ENCODE measurements at regions not wholly inside any gene's neighbourhood (a gene's known extent, or its start where the extent isn't known, plus 50 kb on each side); places are given as distances from the start of the nearest gene placed in this dataset.

DNA sequence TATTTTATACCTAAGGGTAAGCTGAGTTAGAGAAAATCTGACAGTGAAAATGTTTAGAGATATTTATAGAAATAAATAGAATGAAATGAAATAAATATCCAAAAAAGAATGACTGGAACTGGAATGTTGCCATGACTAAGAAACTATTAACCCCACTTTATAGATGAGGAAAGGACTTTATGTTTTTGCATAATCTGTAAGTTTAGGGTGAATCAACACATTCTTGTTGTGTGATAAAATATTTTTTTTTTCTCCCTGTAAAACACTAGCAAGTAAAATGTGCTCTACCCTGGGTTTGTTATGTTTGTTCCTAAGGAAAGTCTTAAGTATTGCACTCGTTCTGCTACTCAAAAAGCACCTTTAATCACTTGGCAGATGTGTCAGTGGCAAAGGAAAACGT lies 83.8 kb upstream of the KL start:
- Histone ChIP-seq H3K36me3 (ENCODE audit: control insufficient read depth in 2 of 3, insufficient read depth in 3 of 3, low read length in 3 of 3) (no peaks in the 10 kb centered on the region), H3K4me1 (ENCODE audit: control insufficient read depth in 2 of 2, insufficient read depth in 2 of 2, low read length in 2 of 2) (no peaks in the 10 kb centered on the region), H3K4me3 (ENCODE audit: low read length) (no peak overlapping the region), H3K27me3 (ENCODE audit: control insufficient read depth in 2 of 2, insufficient read depth in 2 of 2, low read length in 2 of 2) (no peaks in the 10 kb centered on the region), H3K27ac (ENCODE audit: low read depth, low read length) (no peak overlapping the region), H3K9me3 (ENCODE audit: control insufficient read depth in 2 of 3, low read length in 3 of 3) (no peaks in the 10 kb centered on the region)
- Mint-ChIP-seq H3K4me1 (no peaks in the 10 kb centered on the region), H3K4me3 (no peak overlapping the region), H3K36me3 (peaks cover 0 to 3% (median 0%) of the 10 kb centered on the region in 5 donors), H3K27ac (no peak overlapping the region), H3K27me3 (peaks cover 17 to 35% (median 30%) of the 10 kb centered on the region in 5 donors), H3K9me3 (peaks cover 0 to 17% (median 4%) of the 10 kb centered on the region in 11 donors)
- ATAC-seq (no peak), DNase-seq (no peak)
- ChIA-PET CTCF (no interaction called here), POLR2A (no interaction called here)
- intact Hi-C loops (cut with micrococcal nuclease): no loop called here

- peaks cover 0 to 16% (median 4%) of the 10 kb centered on the region in 11 donors for H3K9me3 Mint-ChIP-seq
- peaks cover 0 to 15% (median 5%) of the 10 kb centered on the region in 7 donors for H3K4me1 Mint-ChIP-seq
- Histone ChIP-seq H3K9me3 (ENCODE audit: control insufficient read depth in 2 of 3, low read length in 3 of 3) (no peaks in the 10 kb centered on the region), H3K27ac (ENCODE audit: low read depth, low read length) (no peak overlapping the region), H3K27me3 (ENCODE audit: control insufficient read depth in 2 of 2, insufficient read depth in 2 of 2, low read length in 2 of 2) (no peaks in the 10 kb centered on the region), H3K4me3 (ENCODE audit: low read length) (no peak overlapping the region), H3K36me3 (ENCODE audit: control insufficient read depth in 2 of 3, insufficient read depth in 3 of 3, low read length in 3 of 3) (no peaks in the 10 kb centered on the region), H3K4me1 (ENCODE audit: control insufficient read depth in 2 of 2, insufficient read depth in 2 of 2, low read length in 2 of 2) (no peaks in the 10 kb centered on the region)
- ChIA-PET CTCF (no interaction called here), POLR2A (no interaction called here)
- intact Hi-C loops (cut with micrococcal nuclease): no loop called here
- H3K27me3 Mint-ChIP-seq: peaks cover 17 to 35% (median 23%) of the 10 kb centered on the region in 5 donors
- H3K4me3 Mint-ChIP-seq: no peak overlapping the region
- peaks cover 0 to 3% (median 0%) of the 10 kb centered on the region in 5 donors for H3K36me3 Mint-ChIP-seq
- no peak for ATAC-seq
- H3K27ac Mint-ChIP-seq: no peak overlapping the region
- DNase-seq: no peak
Observed at GRCh38 chr13:32936716-32937115, 79.5 kb upstream of the KL start.

GRCh38 chr13:32938314-32938713 lies 77.9 kb upstream of the KL start:
- Mint-ChIP-seq H3K4me3 (no peak overlapping the region), H3K36me3 (no peaks in the 10 kb centered on the region), H3K27me3 (peaks cover 9 to 29% (median 19%) of the 10 kb centered on the region in 5 donors), H3K9me3 (peaks cover 0 to 12% (median 0%) of the 10 kb centered on the region in 11 donors), H3K27ac (no peak overlapping the region), H3K4me1 (peaks cover 0 to 18% (median 5%) of the 10 kb centered on the region in 7 donors)
- ATAC-seq: no peak
- POLR2A ChIA-PET: no interaction called here
- Histone ChIP-seq H3K36me3 (ENCODE audit: control insufficient read depth in 2 of 3, insufficient read depth in 3 of 3, low read length in 3 of 3) (no peaks in the 10 kb centered on the region), H3K27me3 (ENCODE audit: control insufficient read depth in 2 of 2, insufficient read depth in 2 of 2, low read length in 2 of 2) (no peaks in the 10 kb centered on the region), H3K4me3 (ENCODE audit: low read length) (no peak overlapping the region), H3K9me3 (ENCODE audit: control insufficient read depth in 2 of 3, low read length in 3 of 3) (no peaks in the 10 kb centered on the region), H3K27ac (ENCODE audit: low read depth, low read length) (no peak overlapping the region), H3K4me1 (ENCODE audit: control insufficient read depth in 2 of 2, insufficient read depth in 2 of 2, low read length in 2 of 2) (no peaks in the 10 kb centered on the region)
- CTCF ChIA-PET: no interaction called here
- DNase-seq: no peak
- intact Hi-C loops (cut with micrococcal nuclease): no loop called here

DNA sequence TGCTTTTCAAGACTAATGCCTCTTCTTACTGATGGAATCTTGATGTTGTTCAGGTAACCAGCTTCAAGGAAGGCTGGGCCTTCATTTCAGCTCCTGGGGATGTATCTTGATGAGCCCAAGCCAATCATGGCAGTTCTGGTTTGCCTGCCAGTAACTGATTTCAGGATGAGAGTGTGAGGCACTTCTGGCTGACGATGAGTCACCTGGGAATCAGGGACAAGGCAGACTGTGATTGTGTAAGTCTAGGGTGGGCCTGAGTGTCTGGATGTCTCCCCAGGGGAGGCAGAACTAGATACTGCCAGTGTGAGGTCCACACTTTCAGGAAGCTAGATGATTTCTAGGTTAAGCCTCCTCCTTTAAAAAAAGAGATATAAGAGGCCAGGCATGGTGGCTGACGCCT lies 77.3 kb upstream of the KL start:
- no peak overlapping the region for H3K4me3 Mint-ChIP-seq
- H3K4me3 ChIP-seq (ENCODE audit: low read length): no peak overlapping the region
- H3K36me3 ChIP-seq (ENCODE audit: control insufficient read depth in 2 of 3, insufficient read depth in 3 of 3, low read length in 3 of 3): no peaks in the 10 kb centered on the region
- peaks cover 0 to 12% (median 0%) of the 10 kb centered on the region in 11 donors for H3K9me3 Mint-ChIP-seq
- H3K27me3 ChIP-seq (ENCODE audit: control insufficient read depth in 2 of 2, insufficient read depth in 2 of 2, low read length in 2 of 2): no peaks in the 10 kb centered on the region
- ATAC-seq (no peak), DNase-seq (no peak)
- no peak overlapping the region for H3K27ac Mint-ChIP-seq
- H3K4me1 ChIP-seq (ENCODE audit: control insufficient read depth in 2 of 2, insufficient read depth in 2 of 2, low read length in 2 of 2): no peaks in the 10 kb centered on the region
- H3K4me1 Mint-ChIP-seq: peaks cover 0 to 18% (median 5%) of the 10 kb centered on the region in 7 donors
- no peak overlapping the region for H3K27ac ChIP-seq (ENCODE audit: low read depth, low read length)
- POLR2A ChIA-PET: no interaction called here
- no peaks in the 10 kb centered on the region for H3K9me3 ChIP-seq (ENCODE audit: control insufficient read depth in 2 of 3, low read length in 3 of 3)
- peaks cover 9 to 25% (median 14%) of the 10 kb centered on the region in 5 donors for H3K27me3 Mint-ChIP-seq
- no peaks in the 10 kb centered on the region for H3K36me3 Mint-ChIP-seq
- CTCF ChIA-PET: no interaction called here
- intact Hi-C loops (cut with micrococcal nuclease): no loop called here

DNA sequence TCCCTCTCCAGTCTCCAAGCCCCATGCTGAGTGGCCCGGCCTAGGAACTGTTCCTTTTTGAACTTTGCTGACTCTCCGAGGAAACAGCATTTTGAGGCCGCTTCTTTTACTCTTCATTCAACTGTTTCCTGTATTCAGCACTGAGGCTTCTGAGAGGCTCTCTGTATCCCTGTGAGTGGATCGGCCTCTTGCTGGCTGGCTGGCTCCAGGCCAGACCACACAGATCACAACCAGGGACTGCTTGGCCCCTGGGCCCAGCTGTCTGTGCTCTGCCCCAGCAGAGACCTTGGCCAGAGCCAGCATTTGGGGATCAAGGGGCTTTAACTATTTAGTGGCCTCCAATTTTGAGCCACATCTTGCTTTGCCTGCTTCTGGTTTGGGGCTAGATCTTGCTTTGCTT lies 75.6 kb upstream of the KL start:
- no peak overlapping the region for H3K27ac ChIP-seq (ENCODE audit: low read depth, low read length)
- H3K4me1 Mint-ChIP-seq: peaks cover 0 to 18% (median 5%) of the 10 kb centered on the region in 7 donors
- ATAC-seq: no peak
- H3K4me3 ChIP-seq (ENCODE audit: low read length): no peak overlapping the region
- no peaks in the 10 kb centered on the region for H3K4me1 ChIP-seq (ENCODE audit: control insufficient read depth in 2 of 2, insufficient read depth in 2 of 2, low read length in 2 of 2)
- peaks cover 0 to 4% (median 0%) of the 10 kb centered on the region in 5 donors for H3K36me3 Mint-ChIP-seq
- peak overlapping the region in 1 of 9 donors; percentile 4 for H3K27ac Mint-ChIP-seq
- H3K27me3 Mint-ChIP-seq: peaks cover 0 to 12% (median 5%) of the 10 kb centered on the region in 5 donors
- no peak overlapping the region for H3K4me3 Mint-ChIP-seq
- no peaks in the 10 kb centered on the region for H3K36me3 ChIP-seq (ENCODE audit: control insufficient read depth in 2 of 3, insufficient read depth in 3 of 3, low read length in 3 of 3)
- peaks cover 0 to 14% (median 0%) of the 10 kb centered on the region in 11 donors for H3K9me3 Mint-ChIP-seq
- no peaks in the 10 kb centered on the region for H3K9me3 ChIP-seq (ENCODE audit: control insufficient read depth in 2 of 3, low read length in 3 of 3)
- no peaks in the 10 kb centered on the region for H3K27me3 ChIP-seq (ENCODE audit: control insufficient read depth in 2 of 2, insufficient read depth in 2 of 2, low read length in 2 of 2)
- POLR2A ChIA-PET: no interaction called here
- CTCF ChIA-PET: no interaction called here
- no peak for DNase-seq
- intact Hi-C loops (cut with micrococcal nuclease): no loop called here

DNA sequence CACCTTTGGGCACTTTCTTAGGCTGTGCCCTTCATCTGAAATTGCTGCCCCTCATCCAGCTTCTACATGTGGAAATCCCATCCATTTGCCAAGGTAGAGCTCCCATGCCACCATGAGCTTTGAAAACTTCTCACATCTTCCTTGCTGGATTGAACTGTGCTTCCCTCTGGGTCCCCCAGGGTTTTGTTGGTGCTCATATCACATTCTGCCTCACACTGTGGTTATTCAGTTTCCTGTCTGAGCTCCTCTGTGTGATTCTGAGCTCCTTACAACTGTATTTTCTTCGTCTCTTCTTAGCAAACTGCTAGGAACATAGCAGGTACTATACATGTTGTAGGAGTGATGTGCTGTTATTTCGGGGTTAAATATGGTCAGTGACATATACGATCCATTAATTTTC lies 74.9 kb upstream of the KL start:
- Mint-ChIP-seq H3K27me3 (peaks cover 0 to 5% (median 0%) of the 10 kb centered on the region in 5 donors), H3K4me1 (peaks cover 0 to 18% (median 5%) of the 10 kb centered on the region in 7 donors), H3K4me3 (peak overlapping the region in 2 of 10 donors; percentile 10 to 46), H3K27ac (no peak overlapping the region), H3K36me3 (peaks cover 0 to 6% (median 0%) of the 10 kb centered on the region in 5 donors), H3K9me3 (peaks cover 0 to 14% (median 0%) of the 10 kb centered on the region in 11 donors)
- ATAC-seq: no peak
- no peaks in the 10 kb centered on the region for H3K4me1 ChIP-seq (ENCODE audit: control insufficient read depth in 2 of 2, insufficient read depth in 2 of 2, low read length in 2 of 2)
- H3K4me3 ChIP-seq (ENCODE audit: low read length): no peak overlapping the region
- no peaks in the 10 kb centered on the region for H3K27me3 ChIP-seq (ENCODE audit: control insufficient read depth in 2 of 2, insufficient read depth in 2 of 2, low read length in 2 of 2)
- DNase-seq: peak in 1 of 9 donors; percentile 4
- POLR2A ChIA-PET: interaction anchor here (0.7 kb wide), 1 partner anchor 105 kb away, joined by 3 read pairs; no protein-coding TSS in a partner anchor
- CTCF ChIA-PET: no interaction called here
- H3K27ac ChIP-seq (ENCODE audit: low read depth, low read length): no peak overlapping the region
- intact Hi-C loops (cut with micrococcal nuclease): no loop called here
- H3K9me3 ChIP-seq (ENCODE audit: control insufficient read depth in 2 of 3, low read length in 3 of 3): no peaks in the 10 kb centered on the region
- no peaks in the 10 kb centered on the region for H3K36me3 ChIP-seq (ENCODE audit: control insufficient read depth in 2 of 3, insufficient read depth in 3 of 3, low read length in 3 of 3)

DNA sequence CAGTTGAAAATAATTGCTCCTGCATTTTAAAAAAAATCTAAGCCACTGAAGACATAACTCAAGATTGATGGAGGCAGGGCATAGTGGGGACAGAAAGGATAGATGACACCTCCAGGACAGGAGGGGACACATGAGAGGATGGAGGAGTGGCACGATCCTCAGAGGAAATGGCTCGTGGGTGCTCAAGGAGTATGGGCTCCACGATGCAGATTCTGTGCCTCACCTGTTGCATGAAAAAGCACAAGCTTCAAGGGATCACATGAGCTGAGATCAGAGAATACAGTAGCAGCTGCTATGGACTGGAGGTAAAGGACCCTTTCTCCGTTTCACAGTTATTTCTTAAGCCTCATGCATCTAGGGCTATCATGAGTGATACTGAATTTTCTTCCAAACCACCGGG lies 69.7 kb upstream of the KL start:
- H3K36me3 Mint-ChIP-seq: peaks cover 0 to 6% (median 0%) of the 10 kb centered on the region in 5 donors
- H3K9me3 Mint-ChIP-seq: peaks cover 0 to 10% (median 0%) of the 10 kb centered on the region in 11 donors
- H3K27ac Mint-ChIP-seq: no peak overlapping the region
- no peak overlapping the region for H3K4me3 Mint-ChIP-seq
- ChIA-PET CTCF (no interaction called here), POLR2A (no interaction called here)
- Histone ChIP-seq H3K4me3 (ENCODE audit: low read length) (no peak overlapping the region), H3K4me1 (ENCODE audit: control insufficient read depth in 2 of 2, insufficient read depth in 2 of 2, low read length in 2 of 2) (no peaks in the 10 kb centered on the region), H3K27ac (ENCODE audit: low read depth, low read length) (no peak overlapping the region), H3K9me3 (ENCODE audit: control insufficient read depth in 2 of 3, low read length in 3 of 3) (no peaks in the 10 kb centered on the region), H3K36me3 (ENCODE audit: control insufficient read depth in 2 of 3, insufficient read depth in 3 of 3, low read length in 3 of 3) (no peaks in the 10 kb centered on the region), H3K27me3 (ENCODE audit: control insufficient read depth in 2 of 2, insufficient read depth in 2 of 2, low read length in 2 of 2) (no peaks in the 10 kb centered on the region)
- no peak for DNase-seq
- intact Hi-C loops (cut with micrococcal nuclease): no loop called here
- H3K27me3 Mint-ChIP-seq: no peaks in the 10 kb centered on the region
- H3K4me1 Mint-ChIP-seq: peaks cover 0 to 5% (median 1%) of the 10 kb centered on the region in 7 donors
- ATAC-seq: no peak
